SK-N-SH (cell line): ENCODE measurements at regions not wholly inside any gene's neighbourhood (a gene's known extent, or its start where the extent isn't known, plus 50 kb on each side); places are given as distances from the start of the nearest gene placed in this dataset.

Experiments
- CTCF ChIA-PET: fragments of 300-600, 350-600 bp; formaldehyde crosslinking; extraction: SDS; loops from one replicate; lab custom pipeline; 2021; lab: Yijun Ruan, JAX
- POLR2A ChIA-PET: fragments of 350-600 bp; sonication (Branson Sonifier 250); formaldehyde crosslinking; extraction: SDS; loops from one replicate; lab custom pipeline; 2020; ENCODE audit warnings: antibody characterized with exemption, inconsistent platforms; lab: Yijun Ruan, JAX
- DNase-seq: peaks from one replicate; pipeline ENCODE4 v3.0.0; 2012
- H2AFZ ChIP-seq: fragments of 200-600 bp; sonication (generic); 2 replicates; pipeline ENCODE4 v1.8.1; 2016; ENCODE audit warnings: antibody characterized with exemption, mild to moderate bottlenecking, low read depth
- H3F3A ChIP-seq: fragments of 200-600 bp; sonication (generic); replicated peaks from 2 replicates; pipeline ENCODE3; 2016; ENCODE audit warnings: antibody characterized with exemption, mild to moderate bottlenecking; ENCODE audit not compliant: insufficient read depth
- H3K27ac ChIP-seq, 2 experiments: fragments of 200-500 bp in 1 of 2; fragments of 200-600 bp in 1 of 2; sonication (Bioruptor generic) in 1 of 2; sonication (generic), shearing (Covaris generic) in 1 of 2; 2 replicates each; pipeline versions ENCODE4 v1.5.1 to v1.6.1; 2014 to 2016; ENCODE audit warnings: low read depth in 2 of 2, inconsistent platforms in 1 of 2, low read length in 1 of 2, mild to moderate bottlenecking in 1 of 2, mixed read lengths in 1 of 2
- H3K27me3 ChIP-seq: fragments of 200-600 bp; sonication (generic), shearing (Covaris generic); 2 replicates; pipeline ENCODE4 v1.6.1; 2016; ENCODE audit warnings: mixed run types; ENCODE audit not compliant: insufficient read depth
- H3K36me3 ChIP-seq, 2 experiments: fragments of 200-500 bp in 1 of 2; fragments of 200-600 bp in 1 of 2; sonication (Bioruptor generic) in 1 of 2; sonication (generic) in 1 of 2; replicated peaks in 1 of 2; 2 replicates each; pipeline versions ENCODE3 to v1.5.1; 2014 to 2016; ENCODE audit warnings: low read length in 1 of 2, mild to moderate bottlenecking in 1 of 2; ENCODE audit not compliant: insufficient read depth in 2 of 2, control insufficient read depth in 1 of 2
- H3K4me1 ChIP-seq, 2 experiments: fragments of 200-500 bp in 1 of 2; fragments of 200-600 bp in 1 of 2; sonication (Bioruptor generic) in 1 of 2; sonication (generic), shearing (Covaris generic) in 1 of 2; 2 replicates each; pipeline versions ENCODE4 v1.5.1 to v1.6.1; 2014 to 2016; ENCODE audit warnings: low read depth in 1 of 2, low read length in 1 of 2, mixed run types in 1 of 2; ENCODE audit not compliant: insufficient read depth in 2 of 2, control insufficient read depth in 1 of 2
- H3K4me2 ChIP-seq: fragments of 200-600 bp; sonication (generic), shearing (Covaris generic); 2 replicates; pipeline ENCODE4 v1.6.1; 2017; ENCODE audit warnings: mixed run types
- H3K4me3 ChIP-seq, 2 experiments: fragments of 200-500 bp in 1 of 2; fragments of 200-600 bp in 1 of 2; sonication (Bioruptor generic) in 1 of 2; sonication (generic), shearing (Covaris generic) in 1 of 2; 2 replicates each; pipeline versions ENCODE4 v1.5.1 to v1.8.1; 2014 to 2016; ENCODE audit warnings: low read depth in 2 of 2, inconsistent platforms in 1 of 2, low read length in 1 of 2, mild to moderate bottlenecking in 1 of 2, mixed read lengths in 1 of 2, moderate library complexity in 1 of 2
- H3K79me2 ChIP-seq: fragments of 200-600 bp; sonication (generic); 2 replicates; pipeline ENCODE4 v1.8.1; 2017; ENCODE audit warnings: mild to moderate bottlenecking; ENCODE audit not compliant: insufficient read depth
- H3K9ac ChIP-seq: fragments of 200-600 bp; sonication (generic); 2 replicates; pipeline ENCODE4 v1.6.1; 2017; ENCODE audit warnings: mixed run types
- H3K9me2 ChIP-seq: fragments of 200-600 bp; sonication (generic); 2 replicates; pipeline ENCODE4 v1.6.1; 2017; ENCODE audit warnings: mixed run types
- H3K9me3 ChIP-seq: fragments of 200-600 bp; sonication (generic); 2 replicates; pipeline ENCODE4 v1.6.1; 2017; ENCODE audit warnings: mixed run types, mild to moderate bottlenecking, moderate library complexity
- H4K20me1 ChIP-seq: fragments of 200-600 bp; sonication (generic); 2 replicates; pipeline ENCODE4 v1.6.1; 2017; ENCODE audit warnings: mild to moderate bottlenecking, mixed run types; ENCODE audit not compliant: insufficient read depth
- CHD2 ChIP-seq: fragments of 150-350 bp; IDR thresholded peaks from 2 replicates; pipeline ENCODE4 v1.6.1; 2018; ENCODE audit warnings: low read length; ENCODE audit not compliant: partially characterized antibody
- CTCF ChIP-seq: fragments of 200-600 bp; sonication (generic); IDR thresholded peaks from 2 replicates; pipeline ENCODE4 v1.6.1; 2017; ENCODE audit warnings: antibody characterized with exemption, mild to moderate bottlenecking, moderate library complexity
- ELF1 ChIP-seq: IDR thresholded peaks from 2 replicates; pipeline ENCODE4 v1.4.0; 2012
- EP300 ChIP-seq, 2 experiments: IDR thresholded peaks; 2 replicates each; pipeline versions ENCODE4 v1.4.0 to v1.6.1; 2012; ENCODE audit warnings: borderline replicate concordance in 1 of 2, low read depth in 1 of 2, low read length in 1 of 2
- EZH2phosphoT487 ChIP-seq: fragments of 200-600 bp; sonication (generic); IDR thresholded peaks from 2 replicates; pipeline ENCODE4 v1.6.1; 2017; ENCODE audit warnings: low read depth, mixed run types, mild to moderate bottlenecking, antibody characterized with exemption, moderate library complexity, borderline replicate concordance
- FOSL2 ChIP-seq: IDR thresholded peaks from 2 replicates; pipeline ENCODE4 v1.4.0; 2012; ENCODE audit warnings: low read depth, mild to moderate bottlenecking, moderate library complexity, borderline replicate concordance
- FOXJ3 ChIP-seq: sonication (generic); formaldehyde crosslinking; IDR thresholded peaks from 2 replicates; pipeline ENCODE4 v1.5.1; 2020; ENCODE audit warnings: mild to moderate bottlenecking, missing genetic modification reagents
- FOXM1 ChIP-seq: IDR thresholded peaks from 2 replicates; pipeline ENCODE4 v1.4.0; 2012; ENCODE audit warnings: low read depth, mild to moderate bottlenecking
- GABPA ChIP-seq: IDR thresholded peaks from 2 replicates; pipeline ENCODE4 v1.4.0; 2012; ENCODE audit warnings: low read depth, mild to moderate bottlenecking
- IRF3 ChIP-seq: fragments of 150-350 bp; IDR thresholded peaks from 2 replicates; pipeline ENCODE4 v1.6.1; 2016; ENCODE audit warnings: mild to moderate bottlenecking, low read depth, low read length
- MAX ChIP-seq: IDR thresholded peaks from 2 replicates; pipeline ENCODE4 v1.4.0; 2012; ENCODE audit warnings: low read depth
- MXI1 ChIP-seq: IDR thresholded peaks from 2 replicates; pipeline ENCODE4 v1.6.1; 2012; ENCODE audit warnings: mild to moderate bottlenecking, low read depth, low read length, improper control_type of control experiment
- NFIC ChIP-seq: IDR thresholded peaks from 2 replicates; pipeline ENCODE4 v1.4.0; 2012; ENCODE audit warnings: borderline replicate concordance
- POLR2AphosphoS5 ChIP-seq: IDR thresholded peaks from 2 replicates; pipeline ENCODE4 v1.6.1; 2012; ENCODE audit warnings: low read depth, low read length
- RAD21 ChIP-seq: IDR thresholded peaks from 2 replicates; pipeline ENCODE4 v1.6.1; 2012; ENCODE audit warnings: mild to moderate bottlenecking, low read length
- RFX5 ChIP-seq: IDR thresholded peaks from 2 replicates; pipeline ENCODE4 v1.6.1; 2012; ENCODE audit warnings: mild to moderate bottlenecking, improper control_type of control experiment, low read length
- RXRA ChIP-seq: IDR thresholded peaks from 2 replicates; pipeline ENCODE4 v1.4.0; 2012; ENCODE audit warnings: low read depth, mild to moderate bottlenecking, borderline replicate concordance
- SIN3A ChIP-seq: IDR thresholded peaks from 2 replicates; pipeline ENCODE4 v1.6.1; 2012; ENCODE audit warnings: low read depth, mild to moderate bottlenecking, low read length, moderate library complexity, borderline replicate concordance
- SMC3 ChIP-seq: IDR thresholded peaks from 2 replicates; pipeline ENCODE4 v1.6.1; 2012; ENCODE audit warnings: low read depth, low read length, improper control_type of control experiment
- TAF1 ChIP-seq: IDR thresholded peaks from 2 replicates; pipeline ENCODE4 v1.6.1; 2012; ENCODE audit warnings: low read depth, mild to moderate bottlenecking, low read length, moderate library complexity, borderline replicate concordance
- TCF12 ChIP-seq: IDR thresholded peaks from 2 replicates; pipeline ENCODE4 v1.4.0; 2012
- TEAD4 ChIP-seq: IDR thresholded peaks from 2 replicates; pipeline ENCODE4 v1.4.0; 2012; ENCODE audit warnings: mild to moderate bottlenecking, borderline replicate concordance; ENCODE audit not compliant: insufficient read depth
- USF1 ChIP-seq: IDR thresholded peaks from 2 replicates; pipeline ENCODE4 v1.4.0; 2012; ENCODE audit warnings: low read depth, borderline replicate concordance
- USF2 ChIP-seq: fragments of 150-350 bp; IDR thresholded peaks from 2 replicates; pipeline ENCODE4 v1.6.1; 2017; ENCODE audit warnings: antibody characterized with exemption, low read length, low read depth, borderline replicate concordance
- YY1 ChIP-seq: IDR thresholded peaks from 2 replicates; pipeline ENCODE4 v1.4.0; 2012; ENCODE audit warnings: low read depth, mild to moderate bottlenecking
- WGBS: methylation state at CpG from one replicate; pipeline ENCODE4 v1.1.6; 2017; ENCODE audit warnings: low lambda C conversion rate; 5-methylcytosine and 5-hydroxymethylcytosine counted together

- H3K79me2 ChIP-seq, result no peaks in the 10 kb centered on the region
- CTCF ChIA-PET, result interaction anchor here (0.6 to 2.5 kb wide), 21 partner anchors 10 to 601 kb away, joined by 3 to 18 read pairs (median 5); no protein-coding TSS in a partner anchor
Measured at GRCh38 chr22:22357024-22357883, 112.7 kb downstream of the VPREB1 start.

More at GRCh38 chr22:22357024-22357883, 112.7 kb downstream of the VPREB1 start:
- Histone ChIP-seq H3K9ac (no peak overlapping the region), H3F3A (no peaks in the 10 kb centered on the region), H4K20me1 (no peaks in the 10 kb centered on the region), H2AFZ (no peak overlapping the region), H3K9me3 (no peaks in the 10 kb centered on the region), H3K9me2 (no peaks in the 10 kb centered on the region), H3K27ac (no peak overlapping the region), H3K27me3 (peaks cover 27% of the 10 kb centered on the region), H3K4me3 (no peak overlapping the region), H3K4me2 (0 out of 2 replicates have a peak overlapping the region, but pooled peaks have one; percentile 15), H3K4me1 (no peaks in the 10 kb centered on the region; a peak in 1 of 4 replicates), H3K36me3 (no peaks in the 10 kb centered on the region)
- POLR2A ChIA-PET, result no interaction called here
- peak; percentile 78 for DNase-seq
- TF ChIP-seq NFIC, result no peak
- no peak for TF ChIP-seq MXI1
- no peak for TF ChIP-seq GABPA
- TF ChIP-seq FOSL2, result no peak
- no peak for TF ChIP-seq RXRA
- no peak for TF ChIP-seq IRF3
- no peak for TF ChIP-seq MAX
- no peak; the same call in 1 of the 2 replicates for TF ChIP-seq USF2
- TF ChIP-seq FOXM1, result no peak
- TF ChIP-seq CTCF, result peak; percentile 69
- TF ChIP-seq POLR2AphosphoS5, result no peak
- peak; percentile 22; the same call in 1 of the 2 replicates for TF ChIP-seq SMC3
- TF ChIP-seq TEAD4, result no peak
- no peak for TF ChIP-seq ELF1
- peak; percentile 61 for TF ChIP-seq RAD21
- no peak for TF ChIP-seq FOXJ3 (CRISPR knock-in tag)
- TF ChIP-seq YY1, result no peak
- TF ChIP-seq EZH2phosphoT487, result no peak
- no peak for TF ChIP-seq SIN3A
- no peak for TF ChIP-seq RFX5
- no peak for TF ChIP-seq CHD2
- no peak for TF ChIP-seq TAF1
- TF ChIP-seq USF1, result peak; percentile 75; the same call in 1 of the 2 replicates
- TF ChIP-seq EP300 (IDR thresholded peaks at IDR 0.05; ENCODE audit: borderline replicate concordance in 1 of 2, low read depth in 1 of 2, low read length in 1 of 2), result no peak
- TF ChIP-seq TCF12, result no peak
- 4% methylated on average over 4 of the region's 14 CpGs for WGBS
